NCI-H2081 (cell line): ENCODE measurements at regions not wholly inside any gene's neighbourhood (a gene's known extent, or its start where the extent isn't known, plus 50 kb on each side); places are given as distances from the start of the nearest gene placed in this dataset.

Source experiments
- DNase-seq, 2 experiments: peaks; one replicate each; lab custom pipeline; 2025; lab: John Stamatoyannopoulos, UW

- no peak for DNase-seq
Observed at GRCh38 chr9:108512426-108513173, 343.2 kb downstream of the ACTL7B start.

GRCh38 chr9:108511307-108511706 lies 344.5 kb downstream of the ACTL7B start:
- no peak for DNase-seq

- no peak for DNase-seq
Observed at GRCh38 chr9:108496846-108497245, 358.9 kb downstream of the ACTL7B start.

GRCh38 chr9:108489567-108489966 lies 366.2 kb downstream of the ACTL7B start:
- no peak for DNase-seq

GRCh38 chr9:108486831-108487230 lies 369.0 kb downstream of the ACTL7B start:
- DNase-seq, result no peak

- DNase-seq, result no peak
Observed at GRCh38 chr9:108484468-108484867, 371.3 kb downstream of the ACTL7B start.

GRCh38 chr9:108483676-108484075 lies 372.1 kb downstream of the ACTL7B start:
- no peak for DNase-seq

- no peak for DNase-seq
Observed at GRCh38 chr9:108479989-108480652, 375.7 kb downstream of the ACTL7B start.

GRCh38 chr9:108478431-108479332 lies 377.1 kb downstream of the ACTL7B start:
- DNase-seq, result no peak

- peak in 1 of 2 experiments; percentile 78 for DNase-seq
Observed at GRCh38 chr9:108477529-108478006, 378.2 kb downstream of the ACTL7B start.

- DNase-seq, result no peak
Observed at GRCh38 chr9:108476574-108476973, 379.2 kb downstream of the ACTL7B start.

- no peak for DNase-seq
Observed at GRCh38 chr9:108475813-108476212, 380.0 kb downstream of the ACTL7B start.

- no peak for DNase-seq
Observed at GRCh38 chr9:108474356-108474755, 381.4 kb downstream of the ACTL7B start.

- DNase-seq, result peak; percentile 20 to 65
Observed at GRCh38 chr9:108473209-108474112, 382.3 kb downstream of the ACTL7B start.

- DNase-seq, result no peak
Observed at GRCh38 chr9:108469654-108470053, 386.1 kb downstream of the ACTL7B start.

- peak in 1 of 2 experiments; percentile 58 for DNase-seq
Observed at GRCh38 chr9:108468364-108468763, 387.4 kb downstream of the ACTL7B start.

GRCh38 chr9:108467653-108468324 lies 388.0 kb downstream of the ACTL7B start:
- no peak for DNase-seq

GRCh38 chr9:108467161-108467560 lies 388.6 kb downstream of the ACTL7B start:
- no peak for DNase-seq

- no peak for DNase-seq
Observed at GRCh38 chr9:108466304-108466703, 389.5 kb downstream of the ACTL7B start.

GRCh38 chr9:108463932-108464606 lies 391.7 kb downstream of the ACTL7B start:
- no peak for DNase-seq
